Epithelial cell of prostate (primary cell): ENCODE measurements at regions not wholly inside any gene's neighbourhood (a gene's known extent, or its start where the extent isn't known, plus 50 kb on each side); places are given as distances from the start of the nearest gene placed in this dataset.
"Not testable (repeated sequence)": the region's sequence is repeated elsewhere in the genome, so short reads cannot be mapped to it uniquely, and the experiment has no call there.

Experiments used
- DNase-seq: peaks from one replicate; pipeline ENCODE4 v3.0.0-alpha.2; 2011; ENCODE audit warnings: low read depth, low spot score
- H3K27ac ChIP-seq: fragments of 450-650 bp; 2 replicates; pipeline ENCODE4 v1.5.1; 2017; ENCODE audit warnings: mild to moderate bottlenecking

- no peak overlapping the region for H3K27ac ChIP-seq
- no peak for DNase-seq
These were observed 207.3 kb upstream of the MAGEB2 start for GRCh38 chrX:30008031-30008430.

GRCh38 chrX:30010471-30010870 is 204.9 kb upstream of the MAGEB2 start:
- DNase-seq: no peak
- no peak overlapping the region for H3K27ac ChIP-seq

- no peak for DNase-seq
- H3K27ac ChIP-seq: no peak overlapping the region
These were observed 199.9 kb upstream of the MAGEB2 start for GRCh38 chrX:30015440-30015839.

DNA sequence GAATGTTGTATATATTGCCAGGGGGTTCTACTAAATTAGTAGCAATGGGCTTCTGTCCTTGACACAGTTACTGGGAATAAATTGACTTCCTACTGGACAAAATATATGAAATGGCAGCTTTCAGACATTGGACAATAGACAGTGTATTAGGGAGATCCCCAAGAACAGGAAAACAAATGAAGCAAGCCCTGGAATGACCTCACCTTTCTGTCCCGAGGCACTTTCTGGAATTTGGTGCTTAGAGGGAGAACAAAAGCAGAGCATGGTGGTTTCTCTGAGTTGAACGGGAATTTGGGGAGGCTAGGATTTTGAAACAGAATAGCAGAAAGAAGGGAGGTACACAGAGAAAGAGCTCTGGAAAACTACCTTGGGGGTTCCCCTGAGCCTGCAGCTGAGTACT is 187.7 kb upstream of the MAGEB2 start:
- no peak for DNase-seq
- no peak overlapping the region for H3K27ac ChIP-seq

- DNase-seq, H3K27ac ChIP-seq: not testable (repeated sequence)
These were observed 179.0 kb upstream of the MAGEB2 start for GRCh38 chrX:30036406-30036805.

DNA sequence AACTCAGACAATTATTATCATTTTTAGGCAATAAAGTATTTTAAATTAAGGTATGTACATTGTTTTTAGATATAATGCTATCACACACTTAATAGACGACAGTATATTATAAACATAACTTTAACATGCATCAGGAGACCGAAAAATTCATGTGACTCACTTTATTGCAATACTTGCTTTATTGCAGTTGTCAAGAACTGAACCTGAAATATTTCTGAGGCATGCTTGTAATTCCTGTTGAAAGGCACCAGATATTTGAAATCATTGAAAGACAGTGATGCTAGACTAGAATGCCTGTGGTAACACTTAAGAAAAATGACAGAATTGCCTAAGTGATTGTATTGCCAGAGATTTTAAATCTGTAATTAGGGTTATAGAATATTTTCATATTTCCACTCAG is 175.6 kb upstream of the MAGEB2 start:
- H3K27ac ChIP-seq: no peak overlapping the region
- DNase-seq: no peak

- DNase-seq: no peak
- H3K27ac ChIP-seq: no peak overlapping the region
These were observed 154.6 kb upstream of the MAGEB2 start for GRCh38 chrX:30060718-30061117.

DNA sequence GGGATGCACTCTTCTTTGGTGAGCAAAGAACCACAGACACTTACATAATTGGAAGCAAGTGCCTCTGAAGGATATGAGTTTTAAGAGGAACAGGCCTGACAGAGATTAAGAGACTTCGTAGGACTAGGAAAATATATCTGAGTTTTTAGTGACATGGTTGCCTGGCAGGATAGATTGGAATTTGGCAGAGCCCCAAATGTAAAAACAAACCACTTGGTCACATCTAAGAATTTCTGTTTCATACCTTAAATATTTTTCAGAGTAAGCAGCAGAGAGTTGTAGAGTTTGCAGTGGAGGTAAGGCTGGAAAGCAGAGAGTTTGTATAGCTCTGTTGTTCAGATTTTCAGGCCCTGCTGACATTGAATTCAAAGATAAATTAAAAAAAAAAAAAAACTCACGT is 150.1 kb upstream of the MAGEB2 start:
- DNase-seq: no peak
- H3K27ac ChIP-seq: no peak overlapping the region

GRCh38 chrX:30067677-30068076 is 147.7 kb upstream of the MAGEB2 start:
- no peak for DNase-seq
- H3K27ac ChIP-seq: no peak overlapping the region

DNA sequence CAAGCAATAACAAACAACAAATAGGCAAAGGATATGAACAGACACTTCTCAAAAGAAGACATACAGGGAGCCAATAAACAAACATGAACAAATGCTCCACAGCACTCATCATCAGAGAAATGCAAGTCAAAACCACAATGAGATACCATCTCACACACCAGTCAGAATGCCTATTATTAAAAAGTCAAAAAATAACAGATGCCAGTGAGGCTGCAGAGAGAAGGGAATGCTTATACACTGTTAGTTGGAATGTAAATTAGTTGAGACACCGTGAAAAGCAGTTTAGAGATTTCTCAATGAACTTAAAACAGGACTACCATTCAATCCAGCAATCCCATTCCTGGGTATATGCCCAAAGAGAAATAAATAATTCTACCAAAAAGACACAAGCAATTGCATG is 129.8 kb upstream of the MAGEB2 start:
- DNase-seq: no peak
- H3K27ac ChIP-seq: no peak overlapping the region

GRCh38 chrX:30111431-30111830 is 103.9 kb upstream of the MAGEB2 start:
- no peak overlapping the region for H3K27ac ChIP-seq
- no peak for DNase-seq

- H3K27ac ChIP-seq: no peak overlapping the region
- DNase-seq: no peak
These were observed 73.4 kb upstream of the MAGEB2 start for GRCh38 chrX:30141966-30142365.

- H3K27ac ChIP-seq: no peak overlapping the region
- DNase-seq: no peak
These were observed 71.1 kb upstream of the MAGEB2 start for GRCh38 chrX:30144221-30144620.

- no peak overlapping the region for H3K27ac ChIP-seq
- DNase-seq: no peak
These were observed 70.2 kb upstream of the MAGEB2 start for GRCh38 chrX:30144971-30145731.

DNA sequence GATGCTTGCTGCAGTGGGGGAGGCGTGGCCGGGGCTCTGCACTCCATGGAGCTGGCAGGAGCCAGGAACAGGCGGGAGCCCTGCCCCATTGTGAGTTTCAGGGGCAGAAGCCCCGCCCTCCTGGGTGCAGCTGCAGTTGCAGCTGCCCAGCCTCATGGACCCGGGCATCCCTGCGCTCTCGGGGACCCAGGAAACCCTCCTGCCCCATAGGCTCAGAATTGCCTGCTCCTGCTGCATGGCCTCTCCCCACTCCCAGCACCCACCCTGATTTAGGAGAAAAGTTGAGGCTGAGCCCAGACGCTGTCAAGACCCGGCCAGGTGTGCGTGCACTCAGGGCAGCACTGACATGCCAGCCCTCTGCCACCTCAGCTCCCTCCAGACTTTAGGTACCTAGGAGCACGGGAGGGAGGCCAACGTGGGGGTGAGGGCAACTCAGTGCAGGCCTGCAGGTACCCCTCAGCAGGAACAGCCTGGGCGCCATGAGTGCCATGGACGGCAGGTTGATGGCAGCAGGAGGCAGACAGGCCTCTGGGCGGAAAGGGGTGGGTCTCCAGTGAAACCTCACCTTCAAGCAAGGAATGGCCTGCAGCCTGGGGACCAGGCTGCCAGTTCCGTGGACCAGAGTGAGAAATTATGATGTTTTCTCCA is 67.2 kb upstream of the MAGEB2 start:
- H3K27ac ChIP-seq: no peak overlapping the region
- DNase-seq: no peak

DNA sequence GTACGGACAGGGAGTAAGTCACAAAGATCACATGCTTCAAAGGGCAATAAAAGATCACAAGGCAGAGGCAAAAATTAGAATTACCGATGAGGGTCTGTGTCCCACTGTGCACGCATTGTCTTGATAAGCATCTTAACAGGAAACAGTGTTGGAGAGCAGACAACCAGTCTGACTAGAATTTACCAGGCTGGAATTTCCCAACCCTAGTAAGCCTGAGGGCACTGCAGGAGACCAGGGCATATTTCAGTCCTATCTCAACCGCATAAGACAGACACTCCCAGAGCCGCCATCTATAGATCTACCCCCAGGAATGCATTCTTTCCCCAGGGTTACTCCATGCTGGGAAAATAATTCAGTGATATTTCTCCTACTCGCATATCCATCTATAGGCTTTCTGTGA is 66.2 kb upstream of the MAGEB2 start:
- H3K27ac ChIP-seq, DNase-seq: not testable (repeated sequence)

DNA sequence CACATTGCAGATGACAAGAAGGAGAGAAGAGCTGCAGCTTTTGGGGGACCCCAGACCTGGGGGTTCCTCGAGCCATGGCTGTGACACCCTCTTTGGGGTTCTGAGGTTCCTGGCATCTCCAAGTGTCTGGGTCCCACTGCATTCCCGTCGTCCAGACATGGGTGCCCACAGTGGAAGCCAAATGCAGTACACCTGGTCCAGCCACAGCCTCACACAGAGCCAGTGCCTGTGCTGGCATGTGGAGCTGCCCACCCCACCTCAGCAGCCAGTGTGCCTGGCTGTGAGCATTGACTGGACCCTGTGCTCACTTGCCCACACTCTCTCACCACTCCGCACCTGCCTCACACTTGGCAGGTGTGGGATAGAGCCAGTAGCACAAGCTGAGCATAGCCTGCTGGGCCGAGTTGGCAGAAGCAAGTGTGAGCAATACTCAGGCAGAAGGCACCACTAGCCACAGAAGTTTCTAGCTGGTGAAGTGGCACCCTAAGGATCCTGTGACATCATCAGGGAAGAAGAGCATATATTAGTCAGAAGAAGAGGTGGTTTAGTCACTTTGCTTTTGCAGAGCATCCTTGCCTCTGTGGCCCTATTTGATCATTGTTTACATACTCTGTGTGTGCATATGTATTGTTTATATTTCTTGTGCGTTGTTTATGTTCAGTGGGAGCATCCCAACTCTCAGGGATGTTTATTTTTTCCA is 65.0 kb upstream of the MAGEB2 start:
- peak; percentile 18 for DNase-seq
- H3K27ac ChIP-seq: no peak overlapping the region

DNA sequence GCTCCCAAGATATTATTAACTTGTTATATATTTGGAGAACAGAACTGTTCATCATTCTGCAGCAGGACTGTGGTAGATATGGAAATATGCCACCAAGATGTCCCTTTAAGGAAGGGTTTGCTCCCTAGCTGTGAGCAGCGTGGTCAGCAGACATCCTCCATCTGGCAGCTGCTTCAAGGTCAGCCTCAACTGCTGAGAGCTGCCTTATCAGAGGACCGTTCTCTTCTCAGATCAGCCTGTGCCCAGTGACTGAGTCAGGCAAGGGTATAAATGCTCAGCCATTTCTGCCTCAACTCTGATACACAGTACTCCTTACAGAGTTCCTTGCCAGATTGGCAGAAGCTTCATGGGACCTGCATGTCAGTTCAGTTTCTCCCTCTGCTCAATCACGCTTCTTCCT is 63.4 kb upstream of the MAGEB2 start:
- DNase-seq: no peak
- H3K27ac ChIP-seq: no peak overlapping the region

DNA sequence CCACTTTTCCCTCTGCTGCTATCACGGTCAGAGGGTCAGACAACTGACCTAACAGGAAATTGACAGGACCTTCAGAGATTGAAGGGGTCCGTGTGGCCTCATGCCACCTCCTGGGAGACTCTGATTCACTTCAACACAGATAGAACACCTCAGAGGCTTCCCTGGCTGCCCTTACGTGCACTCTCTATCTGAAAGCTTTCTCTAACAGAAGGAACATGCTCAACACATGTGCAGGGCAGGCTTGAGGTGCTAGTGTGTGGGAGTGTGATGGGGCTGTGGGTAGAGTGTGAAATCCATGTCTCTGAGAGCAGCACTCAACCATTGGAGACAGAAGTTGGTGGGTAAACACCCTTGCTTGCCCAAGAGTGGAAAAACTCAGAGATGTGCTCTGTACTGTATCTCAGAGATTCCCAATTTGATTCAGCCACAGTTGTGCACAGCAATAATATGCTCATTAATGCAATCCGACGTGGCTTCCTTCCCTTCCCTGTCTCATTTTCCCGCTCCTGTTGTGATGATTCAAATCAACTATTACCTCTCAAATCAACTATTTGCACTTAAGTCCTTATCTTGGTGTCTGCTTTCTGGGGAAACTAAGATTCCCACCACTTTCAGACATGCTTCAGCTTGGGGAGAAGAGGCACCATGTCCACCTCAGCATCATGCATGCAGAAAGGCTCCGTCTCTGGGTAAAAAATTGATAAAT is 62.0 kb upstream of the MAGEB2 start:
- no peak overlapping the region for H3K27ac ChIP-seq
- DNase-seq: no peak

GRCh38 chrX:30153881-30154260 is 61.5 kb upstream of the MAGEB2 start:
- no peak for DNase-seq
- no peak overlapping the region for H3K27ac ChIP-seq

DNA sequence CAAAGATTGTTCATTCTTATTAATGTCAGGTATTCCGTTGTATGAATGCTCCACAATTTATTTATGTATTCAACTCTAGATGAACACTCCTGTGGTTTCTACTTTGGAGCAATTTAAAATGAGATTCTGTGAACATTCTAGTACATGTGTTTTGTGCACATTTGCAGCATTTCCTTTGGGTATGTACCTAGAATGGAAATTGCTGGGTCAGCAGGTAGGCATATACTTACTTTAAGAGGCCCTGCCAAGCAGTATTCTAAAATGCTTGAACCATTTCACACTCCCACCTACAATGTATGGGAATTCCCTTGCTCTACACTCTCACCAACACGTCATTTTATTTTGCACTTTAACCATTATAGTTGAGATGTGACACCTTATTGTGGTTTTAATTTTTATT is 59.4 kb upstream of the MAGEB2 start:
- H3K27ac ChIP-seq: no peak overlapping the region
- DNase-seq: no peak
